ENCODE measurements at regions not wholly inside any gene's neighbourhood (a gene's known extent, or its start where the extent isn't known, plus 50 kb on each side); places are given as distances from the start of the nearest gene placed in this dataset.

- H3K9me3 ChIP-seq, result no peaks in the 10 kb centered on the region
- intact Hi-C loops (cut with DNase I), result no loop called here
- H3K27ac ChIP-seq, result peak overlapping the region in 3 of 4 donors; percentile 17 to 49 (median 33)
- peak; percentile 71 for DNase-seq
- H3K27me3 ChIP-seq, result no peaks in the 10 kb centered on the region
- peaks cover 0 to 28% (median 12%) of the 10 kb centered on the region in 4 donors for H3K4me1 ChIP-seq
- WGBS, 2 donors, result 60 to 70% methylated on average over 4 of the region's 4 CpGs
- H3K36me3 ChIP-seq, result no peaks in the 10 kb centered on the region
- no peak for TF ChIP-seq POLR2A (IDR thresholded peaks at IDR 0.05)
- TF ChIP-seq POLR2AphosphoS5 (IDR thresholded peaks at IDR 0.05), result peak in 1 of 4 donors; percentile 55
- no peak overlapping the region for H3K4me3 ChIP-seq
Measured at GRCh38 chr13:76792731-76793347, 93.4 kb downstream of the KCTD12 start.

- 83 to 87% methylated on average over 10 of the region's 10 CpGs for WGBS, 2 donors
- Histone ChIP-seq H3K4me1 (peaks cover 0 to 24% (median 12%) of the 10 kb centered on the region in 4 donors), H3K9me3 (no peaks in the 10 kb centered on the region), H3K4me3 (no peak overlapping the region), H3K27me3 (no peaks in the 10 kb centered on the region), H3K27ac (no peak overlapping the region), H3K36me3 (no peaks in the 10 kb centered on the region)
- no peak for DNase-seq
- intact Hi-C loops (cut with DNase I), result no loop called here
- TF ChIP-seq CTCF (IDR thresholded peaks at IDR 0.05) (no peak), POLR2A (IDR thresholded peaks at IDR 0.05) (no peak), POLR2AphosphoS5 (IDR thresholded peaks at IDR 0.05) (no peak), EP300 (IDR thresholded peaks at IDR 0.05) (no peak)
Measured at GRCh38 chr13:76790980-76791819, 95.0 kb downstream of the KCTD12 start.

GRCh38 chr13:76790526-76790925 lies 95.7 kb downstream of the KCTD12 start:
- Histone ChIP-seq H3K4me1 (peaks cover 0 to 18% (median 9%) of the 10 kb centered on the region in 4 donors), H3K9me3 (peaks cover 0 to 4% (median 0%) of the 10 kb centered on the region in 4 donors), H3K27ac (no peak overlapping the region), H3K27me3 (no peaks in the 10 kb centered on the region), H3K36me3 (no peaks in the 10 kb centered on the region), H3K4me3 (no peak overlapping the region)
- no peak for DNase-seq
- TF ChIP-seq CTCF (IDR thresholded peaks at IDR 0.05) (no peak), EP300 (IDR thresholded peaks at IDR 0.05) (no peak), POLR2AphosphoS5 (IDR thresholded peaks at IDR 0.05) (no peak), POLR2A (IDR thresholded peaks at IDR 0.05) (no peak)
- 86 to 92% methylated on average over 1 of the region's 1 CpG for WGBS, 2 donors
- intact Hi-C loops (cut with DNase I), result no loop called here

GRCh38 chr13:76783798-76784197 lies 102.4 kb downstream of the KCTD12 start:
- Histone ChIP-seq H3K36me3 (no peaks in the 10 kb centered on the region), H3K27me3 (no peaks in the 10 kb centered on the region), H3K27ac (no peak overlapping the region), H3K4me3 (no peak overlapping the region), H3K9me3 (peaks cover 0 to 4% (median 0%) of the 10 kb centered on the region in 4 donors), H3K4me1 (peaks cover 0 to 16% (median 0%) of the 10 kb centered on the region in 4 donors)
- intact Hi-C loops (cut with DNase I), result no loop called here
- WGBS, 2 donors, result 57 to 86% methylated on average over 3 of the region's 3 CpGs
- DNase-seq, result no peak
- TF ChIP-seq POLR2AphosphoS5 (IDR thresholded peaks at IDR 0.05) (no peak), POLR2A (IDR thresholded peaks at IDR 0.05) (no peak), CTCF (IDR thresholded peaks at IDR 0.05) (no peak), EP300 (IDR thresholded peaks at IDR 0.05) (no peak)

GRCh38 chr13:76778853-76779252 lies 107.4 kb downstream of the KCTD12 start:
- no peak for DNase-seq
- Histone ChIP-seq H3K27me3 (no peaks in the 10 kb centered on the region), H3K36me3 (no peaks in the 10 kb centered on the region), H3K4me3 (no peak overlapping the region), H3K27ac (no peak overlapping the region), H3K4me1 (peaks cover 0 to 26% (median 0%) of the 10 kb centered on the region in 4 donors), H3K9me3 (no peaks in the 10 kb centered on the region)
- no peak for TF ChIP-seq POLR2AphosphoS5 (IDR thresholded peaks at IDR 0.05)
- no peak for TF ChIP-seq EP300 (IDR thresholded peaks at IDR 0.05)
- no peak for TF ChIP-seq POLR2A (IDR thresholded peaks at IDR 0.05)
- no peak for TF ChIP-seq CTCF (IDR thresholded peaks at IDR 0.05)
- intact Hi-C loops (cut with DNase I), result no loop called here

Data from sigmoid colon (tissue), 6 donors.